ENCODE measurements at regions not wholly inside any gene's neighbourhood (a gene's known extent, or its start where the extent isn't known, plus 50 kb on each side); places are given as distances from the start of the nearest gene placed in this dataset.

DNA sequence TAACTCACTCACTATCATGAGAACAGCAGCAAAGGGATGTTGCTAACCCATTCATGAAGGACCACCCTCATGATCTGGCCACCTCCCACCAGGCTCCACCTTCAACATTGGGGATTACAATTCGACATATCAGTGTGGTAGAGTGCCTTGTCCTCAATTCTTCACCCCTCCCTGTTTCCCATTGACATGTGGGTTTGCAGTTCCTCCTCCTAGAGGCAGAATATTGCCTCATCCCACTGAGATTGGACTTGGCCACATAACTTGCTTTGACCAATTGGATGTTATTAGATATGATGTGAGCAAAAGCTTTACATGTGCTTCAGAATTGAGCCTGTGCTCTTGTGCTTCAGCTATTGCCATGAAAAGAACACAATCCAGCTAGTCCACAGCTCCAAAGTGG lies 217.0 kb upstream of the CXCR4 start:
- H3K4me3 Mint-ChIP-seq (ENCODE audit: unreplicated experiment), result no peak overlapping the region
- no peak overlapping the region for H3K27ac Mint-ChIP-seq (ENCODE audit: unreplicated experiment)
- H3K27me3 Mint-ChIP-seq (ENCODE audit: unreplicated experiment), result no peaks in the 10 kb centered on the region
- TF ChIP-seq, protein P1, sequence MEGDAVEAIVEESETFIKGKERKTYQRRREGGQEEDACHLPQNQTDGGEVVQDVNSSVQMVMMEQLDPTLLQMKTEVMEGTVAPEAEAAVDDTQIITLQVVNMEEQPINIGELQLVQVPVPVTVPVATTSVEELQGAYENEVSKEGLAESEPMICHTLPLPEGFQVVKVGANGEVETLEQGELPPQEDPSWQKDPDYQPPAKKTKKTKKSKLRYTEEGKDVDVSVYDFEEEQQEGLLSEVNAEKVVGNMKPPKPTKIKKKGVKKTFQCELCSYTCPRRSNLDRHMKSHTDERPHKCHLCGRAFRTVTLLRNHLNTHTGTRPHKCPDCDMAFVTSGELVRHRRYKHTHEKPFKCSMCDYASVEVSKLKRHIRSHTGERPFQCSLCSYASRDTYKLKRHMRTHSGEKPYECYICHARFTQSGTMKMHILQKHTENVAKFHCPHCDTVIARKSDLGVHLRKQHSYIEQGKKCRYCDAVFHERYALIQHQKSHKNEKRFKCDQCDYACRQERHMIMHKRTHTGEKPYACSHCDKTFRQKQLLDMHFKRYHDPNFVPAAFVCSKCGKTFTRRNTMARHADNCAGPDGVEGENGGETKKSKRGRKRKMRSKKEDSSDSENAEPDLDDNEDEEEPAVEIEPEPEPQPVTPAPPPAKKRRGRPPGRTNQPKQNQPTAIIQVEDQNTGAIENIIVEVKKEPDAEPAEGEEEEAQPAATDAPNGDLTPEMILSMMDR (IDR thresholded peaks at IDR 0.05; ENCODE audit: partially characterized antibody, unreplicated experiment), result no peak
- no peak for DNase-seq
- no peaks in the 10 kb centered on the region for H3K4me1 Mint-ChIP-seq (ENCODE audit: low read depth, unreplicated experiment)
- H3K36me3 Mint-ChIP-seq (ENCODE audit: unreplicated experiment), result peaks cover 12% of the 10 kb centered on the region
- peaks cover 9% of the 10 kb centered on the region for H3K9me3 Mint-ChIP-seq (ENCODE audit: unreplicated experiment)

DNA sequence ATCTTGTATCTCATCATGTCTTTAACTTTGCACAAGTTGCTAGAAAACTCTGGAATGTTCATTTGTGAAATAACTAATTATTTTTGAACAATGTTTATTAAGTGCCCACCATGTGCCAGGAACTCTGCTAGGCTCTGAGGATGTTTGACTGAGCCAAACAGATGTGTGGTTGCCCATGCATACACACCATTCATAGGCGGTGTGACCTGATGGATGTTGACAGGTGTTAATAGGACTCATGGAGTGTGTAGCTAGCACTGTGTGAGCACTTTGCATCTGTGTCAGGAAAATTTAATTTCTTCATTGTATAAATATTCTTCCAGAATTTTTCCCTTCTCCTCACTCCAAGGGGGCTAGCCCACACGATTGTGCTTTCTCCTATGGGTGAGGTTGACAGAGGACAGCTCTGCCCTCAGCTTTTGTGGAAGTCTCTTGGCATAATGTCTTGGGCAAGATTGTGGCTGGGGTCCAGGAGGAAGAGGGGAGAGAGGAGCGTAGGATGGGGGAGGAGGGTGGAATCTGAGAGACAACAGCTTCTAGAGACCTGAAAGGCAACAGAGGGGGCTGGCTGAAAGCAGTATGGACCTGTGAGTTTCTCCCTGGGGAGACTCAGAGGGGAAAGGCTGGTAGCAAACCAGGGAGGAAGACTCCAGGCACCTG lies 214.6 kb upstream of the CXCR4 start:
- Mint-ChIP-seq H3K36me3 (ENCODE audit: unreplicated experiment) (peaks cover 3% of the 10 kb centered on the region), H3K27me3 (ENCODE audit: unreplicated experiment) (no peaks in the 10 kb centered on the region), H3K4me1 (ENCODE audit: low read depth, unreplicated experiment) (peaks cover 11% of the 10 kb centered on the region), H3K9me3 (ENCODE audit: unreplicated experiment) (peaks cover 7% of the 10 kb centered on the region), H3K27ac (ENCODE audit: unreplicated experiment) (no peak overlapping the region), H3K4me3 (ENCODE audit: unreplicated experiment) (no peak overlapping the region)
- no peak for DNase-seq
- TF ChIP-seq, protein P1 (IDR thresholded peaks at IDR 0.05; ENCODE audit: partially characterized antibody, unreplicated experiment), result no peak

DNA sequence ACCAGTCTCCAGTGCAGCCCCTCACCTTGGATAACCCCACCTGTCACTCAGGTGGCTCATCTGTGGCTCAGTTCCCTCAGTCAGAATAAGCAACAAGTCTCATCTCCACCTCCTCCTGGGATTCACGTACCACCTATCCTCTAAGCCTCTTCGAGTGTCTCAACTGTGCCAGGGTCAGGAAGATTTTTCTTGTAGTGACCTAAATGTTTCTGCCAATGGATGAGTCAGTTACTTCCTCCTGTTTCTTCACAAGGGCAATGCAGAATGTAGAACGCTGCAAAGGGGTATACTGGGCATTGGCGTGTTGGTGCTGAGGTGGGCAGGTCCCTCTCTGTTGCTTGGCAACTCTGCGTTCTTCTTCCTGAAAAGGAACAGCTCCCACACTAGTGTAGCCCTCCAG lies 213.3 kb upstream of the CXCR4 start:
- DNase-seq, result no peak
- Mint-ChIP-seq H3K27ac (ENCODE audit: unreplicated experiment) (no peak overlapping the region), H3K9me3 (ENCODE audit: unreplicated experiment) (peaks cover 4% of the 10 kb centered on the region), H3K4me1 (ENCODE audit: low read depth, unreplicated experiment) (peaks cover 17% of the 10 kb centered on the region), H3K36me3 (ENCODE audit: unreplicated experiment) (peaks cover 3% of the 10 kb centered on the region), H3K4me3 (ENCODE audit: unreplicated experiment) (no peak overlapping the region), H3K27me3 (ENCODE audit: unreplicated experiment) (no peaks in the 10 kb centered on the region)
- TF ChIP-seq, protein P1 (IDR thresholded peaks at IDR 0.05; ENCODE audit: partially characterized antibody, unreplicated experiment), result no peak

DNA sequence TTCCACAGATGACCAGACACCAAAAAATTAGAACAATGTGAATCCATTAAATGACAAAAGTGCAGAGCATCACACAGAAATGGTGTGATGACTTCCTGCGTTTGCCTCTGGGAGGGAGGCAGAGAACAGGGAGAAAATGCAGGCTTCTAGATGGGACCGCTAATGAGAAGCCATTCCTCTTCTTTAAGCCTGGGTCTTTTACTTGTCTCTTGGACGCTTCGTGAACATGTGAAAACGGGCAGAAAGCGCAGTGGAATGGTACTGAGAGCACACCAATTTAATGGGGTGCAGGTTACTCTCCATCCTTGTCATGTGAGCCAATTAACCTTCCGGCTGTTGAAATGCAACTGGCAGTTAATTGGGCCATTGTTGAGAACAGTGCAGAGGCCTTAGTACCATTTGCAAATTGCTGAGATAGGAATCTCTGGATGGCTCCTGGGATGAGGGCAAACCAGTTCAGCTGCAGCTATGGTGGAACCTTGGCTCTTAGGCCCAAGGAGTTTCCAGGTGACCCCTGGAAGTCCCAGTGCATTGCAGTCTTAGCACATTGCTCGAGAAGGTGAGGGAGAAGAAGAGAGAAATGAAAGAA lies 210.4 kb upstream of the CXCR4 start:
- Mint-ChIP-seq H3K4me1 (ENCODE audit: low read depth, unreplicated experiment) (peaks cover 17% of the 10 kb centered on the region), H3K27ac (ENCODE audit: unreplicated experiment) (peak overlapping the region; percentile 30), H3K27me3 (ENCODE audit: unreplicated experiment) (peaks cover 2% of the 10 kb centered on the region), H3K36me3 (ENCODE audit: unreplicated experiment) (peaks cover 4% of the 10 kb centered on the region), H3K4me3 (ENCODE audit: unreplicated experiment) (peak overlapping the region; percentile 22), H3K9me3 (ENCODE audit: unreplicated experiment) (peaks cover 1% of the 10 kb centered on the region)
- DNase-seq, result no peak
- TF ChIP-seq, protein P1 (IDR thresholded peaks at IDR 0.05; ENCODE audit: partially characterized antibody, unreplicated experiment), result no peak

DNA sequence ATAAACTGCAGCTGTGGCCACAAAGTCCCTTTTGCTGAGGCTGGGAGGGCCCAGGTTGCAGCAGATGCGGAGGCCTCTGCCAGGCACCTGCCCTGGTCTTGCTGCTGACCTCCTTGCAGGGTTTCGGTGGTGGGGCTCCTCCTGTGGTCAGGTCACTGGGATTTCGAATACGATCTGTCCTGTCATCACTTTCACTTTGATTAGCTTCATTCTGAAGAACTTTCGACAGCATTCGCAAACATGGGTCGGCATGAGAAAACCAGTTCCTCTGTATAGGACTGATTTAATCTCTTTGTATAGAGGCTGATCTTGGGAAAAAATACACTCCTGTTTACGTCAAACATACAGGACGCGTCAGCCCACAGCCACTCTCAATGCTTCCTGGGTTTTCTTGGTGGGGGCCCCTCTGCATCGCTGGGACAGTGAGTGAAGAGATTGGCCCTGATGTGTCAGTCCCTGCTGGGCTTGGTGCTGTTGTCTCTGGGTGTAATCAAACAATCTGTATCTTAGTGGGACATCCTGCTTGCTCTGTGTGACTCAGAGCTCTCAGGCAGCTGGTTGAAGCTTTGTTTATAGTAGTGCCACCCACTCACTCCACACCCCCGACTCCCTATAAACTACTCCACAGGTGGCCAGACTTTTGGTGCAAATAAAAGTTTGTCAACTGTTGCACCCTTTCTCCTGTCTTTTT lies 209.4 kb upstream of the CXCR4 start:
- Mint-ChIP-seq H3K4me3 (ENCODE audit: unreplicated experiment) (peak overlapping the region; percentile 27), H3K4me1 (ENCODE audit: low read depth, unreplicated experiment) (peaks cover 20% of the 10 kb centered on the region), H3K27me3 (ENCODE audit: unreplicated experiment) (peaks cover 2% of the 10 kb centered on the region), H3K27ac (ENCODE audit: unreplicated experiment) (no peak overlapping the region), H3K36me3 (ENCODE audit: unreplicated experiment) (peaks cover 4% of the 10 kb centered on the region), H3K9me3 (ENCODE audit: unreplicated experiment) (peaks cover 1% of the 10 kb centered on the region)
- TF ChIP-seq, protein P1 (IDR thresholded peaks at IDR 0.05; ENCODE audit: partially characterized antibody, unreplicated experiment), result no peak
- no peak for DNase-seq
